Lower leg skin (tissue), 3 donors: ENCODE measurements at regions not wholly inside any gene's neighbourhood (a gene's known extent, or its start where the extent isn't known, plus 50 kb on each side); places are given as distances from the start of the nearest gene placed in this dataset.

Source experiments
- CTCF ChIP-seq, 3 donors: fragments of 450-650 bp; IDR thresholded peaks; one replicate each; pipeline ENCODE4 v1.5.1; 2016; ENCODE audit warnings: antibody characterized with exemption in 3 of 3, mild to moderate bottlenecking in 3 of 3, moderate library complexity in 2 of 3
- POLR2A ChIP-seq, 2 donors: fragments of 450-650 bp; IDR thresholded peaks; one replicate each; pipeline ENCODE4 v1.6.1; 2016 to 2017; ENCODE audit warnings: antibody characterized with exemption in 2 of 2, mild to moderate bottlenecking in 1 of 2, moderate library complexity in 1 of 2

- TF ChIP-seq CTCF (IDR thresholded peaks at IDR 0.05) = no peak
- no peak for TF ChIP-seq POLR2A (IDR thresholded peaks at IDR 0.05)
Measured at GRCh38 chr2:107160640-107161239, 274.8 kb upstream of the ST6GAL2 start.
